ENCODE measurements at regions not wholly inside any gene's neighbourhood (a gene's known extent, or its start where the extent isn't known, plus 50 kb on each side); places are given as distances from the start of the nearest gene placed in this dataset.

GRCh38 chr15:25060996-25061620 lies 106.3 kb downstream of the SNRPN start:
- H2BK15ac ChIP-seq (ENCODE audit: low read length) = no peak overlapping the region
- H3K36me3 ChIP-seq (replicated peaks in 1 of 2; ENCODE audit: control insufficient read depth in 2 of 2, insufficient read depth in 2 of 2, low read length in 2 of 2) = peaks cover 99 to 100% of the 10 kb centered on the region in 2 donors
- no peak overlapping the region for H4K91ac ChIP-seq (ENCODE audit: low read depth, low read length, poor library complexity)
- H3K14ac ChIP-seq (ENCODE audit: low read length) = no peak overlapping the region
- WGBS, 2 donors (ENCODE audit: extremely low coverage in 2 of 2, insufficient read length in 2 of 2, insufficient replicate concordance in 1 of 2) = no CpG with 5 or more reads among the region's 10 CpGs
- H2AK5ac ChIP-seq (ENCODE audit: low read depth, low read length) = no peak overlapping the region
- no peak overlapping the region for H3K9ac ChIP-seq (ENCODE audit: low read depth, low read length, poor library complexity)
- H2BK5ac ChIP-seq (ENCODE audit: low read length) = no peak overlapping the region
- H2BK12ac ChIP-seq (ENCODE audit: low read length) = no peak overlapping the region
- no peak overlapping the region for H2BK120ac ChIP-seq (ENCODE audit: low read depth, low read length)
- H3K4ac ChIP-seq (ENCODE audit: low read length) = no peak overlapping the region
- DNase-seq (ENCODE audit: low spot score) = no peak
- no peak overlapping the region for H4K8ac ChIP-seq (ENCODE audit: low read depth, low read length)
- H3K9me3 ChIP-seq (replicated peaks in 1 of 2; ENCODE audit: control insufficient read depth in 2 of 2, insufficient read depth in 1 of 2, low read depth in 1 of 2, low read length in 2 of 2) = peaks cover 100% of the 10 kb centered on the region in 2 donors
- peak overlapping the region in 1 of 2 donors; percentile 30 for H3K4me3 ChIP-seq (ENCODE audit: low read length in 2 of 2)
- H3K4me2 ChIP-seq (ENCODE audit: insufficient read depth, low read length, poor library complexity, severe bottlenecking) = no peak overlapping the region
- no peaks in the 10 kb centered on the region for H3K4me1 ChIP-seq (ENCODE audit: control insufficient read depth in 2 of 2, insufficient read depth in 1 of 2, low read depth in 1 of 2, low read length in 2 of 2)
- no peaks in the 10 kb centered on the region for H3K27me3 ChIP-seq (ENCODE audit: control insufficient read depth in 3 of 3, insufficient read depth in 3 of 3, low read depth in 1 of 3, low read length in 3 of 3)
- no peak overlapping the region for H3K18ac ChIP-seq (ENCODE audit: low read length)
- no peak overlapping the region for H3K23ac ChIP-seq (ENCODE audit: low read depth, low read length, poor library complexity)
- H2AFZ ChIP-seq (ENCODE audit: low read length) = no peak overlapping the region
- H3K27ac ChIP-seq (replicated peaks; ENCODE audit: low read length) = no peak overlapping the region
- H3K79me1 ChIP-seq (ENCODE audit: low read depth, low read length) = peaks cover 9% of the 10 kb centered on the region

- H3K4me1 ChIP-seq (ENCODE audit: control insufficient read depth in 2 of 2, insufficient read depth in 1 of 2, low read depth in 1 of 2, low read length in 2 of 2) = no peaks in the 10 kb centered on the region
- H3K14ac ChIP-seq (ENCODE audit: low read length) = no peak overlapping the region
- H3K23ac ChIP-seq (ENCODE audit: low read depth, low read length, poor library complexity) = no peak overlapping the region
- no CpG with 5 or more reads among the region's 23 CpGs for WGBS, 2 donors (ENCODE audit: extremely low coverage in 2 of 2, insufficient read length in 2 of 2, insufficient replicate concordance in 1 of 2)
- H3K18ac ChIP-seq (ENCODE audit: low read length) = no peak overlapping the region
- H4K91ac ChIP-seq (ENCODE audit: low read depth, low read length, poor library complexity) = no peak overlapping the region
- no peak overlapping the region for H2BK5ac ChIP-seq (ENCODE audit: low read length)
- H2AK5ac ChIP-seq (ENCODE audit: low read depth, low read length) = no peak overlapping the region
- H3K9me3 ChIP-seq (replicated peaks in 1 of 2; ENCODE audit: control insufficient read depth in 2 of 2, insufficient read depth in 1 of 2, low read depth in 1 of 2, low read length in 2 of 2) = peaks cover 100% of the 10 kb centered on the region in 2 donors
- no peaks in the 10 kb centered on the region for H3K27me3 ChIP-seq (ENCODE audit: control insufficient read depth in 3 of 3, insufficient read depth in 3 of 3, low read depth in 1 of 3, low read length in 3 of 3)
- no peak overlapping the region for H3K4ac ChIP-seq (ENCODE audit: low read length)
- no peak overlapping the region for H3K27ac ChIP-seq (replicated peaks; ENCODE audit: low read length)
- H2BK15ac ChIP-seq (ENCODE audit: low read length) = no peak overlapping the region
- H3K79me1 ChIP-seq (ENCODE audit: low read depth, low read length) = peaks cover 9% of the 10 kb centered on the region
- no peak overlapping the region for H2AFZ ChIP-seq (ENCODE audit: low read length)
- H2BK120ac ChIP-seq (ENCODE audit: low read depth, low read length) = no peak overlapping the region
- no peak overlapping the region for H4K8ac ChIP-seq (ENCODE audit: low read depth, low read length)
- no peak overlapping the region for H2BK12ac ChIP-seq (ENCODE audit: low read length)
- peaks cover 100% of the 10 kb centered on the region in 2 donors for H3K36me3 ChIP-seq (replicated peaks in 1 of 2; ENCODE audit: control insufficient read depth in 2 of 2, insufficient read depth in 2 of 2, low read length in 2 of 2)
- peak overlapping the region in 1 of 2 donors; percentile 47 for H3K4me3 ChIP-seq (ENCODE audit: low read length in 2 of 2)
- H3K9ac ChIP-seq (ENCODE audit: low read depth, low read length, poor library complexity) = no peak overlapping the region
- H3K4me2 ChIP-seq (ENCODE audit: insufficient read depth, low read length, poor library complexity, severe bottlenecking) = no peak overlapping the region
- DNase-seq (ENCODE audit: low spot score) = no peak
Measured at GRCh38 chr15:25061808-25062550, 107.2 kb downstream of the SNRPN start.

GRCh38 chr15:25062551-25063430 lies 108.0 kb downstream of the SNRPN start:
- Histone ChIP-seq H3K27ac (replicated peaks; ENCODE audit: low read length) (no peak overlapping the region), H3K14ac (ENCODE audit: low read length) (no peak overlapping the region), H2BK120ac (ENCODE audit: low read depth, low read length) (no peak overlapping the region), H3K9me3 (replicated peaks in 1 of 2; ENCODE audit: control insufficient read depth in 2 of 2, insufficient read depth in 1 of 2, low read depth in 1 of 2, low read length in 2 of 2) (peaks cover 100% of the 10 kb centered on the region in 2 donors), H3K4me3 (ENCODE audit: low read length in 2 of 2) (peak overlapping the region in 1 of 2 donors; percentile 62), H3K4me2 (ENCODE audit: insufficient read depth, low read length, poor library complexity, severe bottlenecking) (no peak overlapping the region), H3K9ac (ENCODE audit: low read depth, low read length, poor library complexity) (no peak overlapping the region), H3K4ac (ENCODE audit: low read length) (no peak overlapping the region), H4K91ac (ENCODE audit: low read depth, low read length, poor library complexity) (no peak overlapping the region), H4K8ac (ENCODE audit: low read depth, low read length) (no peak overlapping the region), H2AFZ (ENCODE audit: low read length) (no peak overlapping the region), H3K36me3 (replicated peaks in 1 of 2; ENCODE audit: control insufficient read depth in 2 of 2, insufficient read depth in 2 of 2, low read length in 2 of 2) (peaks cover 100% of the 10 kb centered on the region in 2 donors), H3K18ac (ENCODE audit: low read length) (no peak overlapping the region), H3K79me1 (ENCODE audit: low read depth, low read length) (peaks cover 9% of the 10 kb centered on the region), H2AK5ac (ENCODE audit: low read depth, low read length) (no peak overlapping the region), H2BK12ac (ENCODE audit: low read length) (no peak overlapping the region), H3K27me3 (ENCODE audit: control insufficient read depth in 3 of 3, insufficient read depth in 3 of 3, low read depth in 1 of 3, low read length in 3 of 3) (no peaks in the 10 kb centered on the region), H3K4me1 (ENCODE audit: control insufficient read depth in 2 of 2, insufficient read depth in 1 of 2, low read depth in 1 of 2, low read length in 2 of 2) (no peaks in the 10 kb centered on the region), H2BK5ac (ENCODE audit: low read length) (no peak overlapping the region), H2BK15ac (ENCODE audit: low read length) (no peak overlapping the region), H3K23ac (ENCODE audit: low read depth, low read length, poor library complexity) (no peak overlapping the region)
- DNase-seq (ENCODE audit: low spot score) = no peak
- WGBS, 2 donors (ENCODE audit: extremely low coverage in 2 of 2, insufficient read length in 2 of 2, insufficient replicate concordance in 1 of 2) = no CpG with 5 or more reads among the region's 13 CpGs

- WGBS, 2 donors (ENCODE audit: extremely low coverage in 2 of 2, insufficient read length in 2 of 2, insufficient replicate concordance in 1 of 2) = no CpG with 5 or more reads among the region's 9 CpGs
- H2BK5ac ChIP-seq (ENCODE audit: low read length) = no peak overlapping the region
- no peak overlapping the region for H4K8ac ChIP-seq (ENCODE audit: low read depth, low read length)
- H3K4me1 ChIP-seq (ENCODE audit: control insufficient read depth in 2 of 2, insufficient read depth in 1 of 2, low read depth in 1 of 2, low read length in 2 of 2) = no peaks in the 10 kb centered on the region
- no peak overlapping the region for H3K9ac ChIP-seq (ENCODE audit: low read depth, low read length, poor library complexity)
- H2AK5ac ChIP-seq (ENCODE audit: low read depth, low read length) = no peak overlapping the region
- H3K4ac ChIP-seq (ENCODE audit: low read length) = no peak overlapping the region
- H3K23ac ChIP-seq (ENCODE audit: low read depth, low read length, poor library complexity) = no peak overlapping the region
- no peaks in the 10 kb centered on the region for H3K27me3 ChIP-seq (ENCODE audit: control insufficient read depth in 3 of 3, insufficient read depth in 3 of 3, low read depth in 1 of 3, low read length in 3 of 3)
- H3K36me3 ChIP-seq (replicated peaks in 1 of 2; ENCODE audit: control insufficient read depth in 2 of 2, insufficient read depth in 2 of 2, low read length in 2 of 2) = peaks cover 100% of the 10 kb centered on the region in 2 donors
- H3K4me2 ChIP-seq (ENCODE audit: insufficient read depth, low read length, poor library complexity, severe bottlenecking) = no peak overlapping the region
- no peak overlapping the region for H3K14ac ChIP-seq (ENCODE audit: low read length)
- H2BK12ac ChIP-seq (ENCODE audit: low read length) = no peak overlapping the region
- no peak overlapping the region for H3K18ac ChIP-seq (ENCODE audit: low read length)
- H2BK120ac ChIP-seq (ENCODE audit: low read depth, low read length) = no peak overlapping the region
- no peak for DNase-seq (ENCODE audit: low spot score)
- no peak overlapping the region for H4K91ac ChIP-seq (ENCODE audit: low read depth, low read length, poor library complexity)
- H3K9me3 ChIP-seq (replicated peaks in 1 of 2; ENCODE audit: control insufficient read depth in 2 of 2, insufficient read depth in 1 of 2, low read depth in 1 of 2, low read length in 2 of 2) = peaks cover 100% of the 10 kb centered on the region in 2 donors
- no peak overlapping the region for H2BK15ac ChIP-seq (ENCODE audit: low read length)
- no peak overlapping the region for H3K27ac ChIP-seq (replicated peaks; ENCODE audit: low read length)
- no peak overlapping the region for H3K4me3 ChIP-seq (ENCODE audit: low read length in 2 of 2)
- no peak overlapping the region for H2AFZ ChIP-seq (ENCODE audit: low read length)
- H3K79me1 ChIP-seq (ENCODE audit: low read depth, low read length) = peaks cover 11% of the 10 kb centered on the region
Measured at GRCh38 chr15:25065286-25065685, 110.5 kb downstream of the SNRPN start.
